Erythroblast (primary cell): ENCODE measurements at regions not wholly inside any gene's neighbourhood (a gene's known extent, or its start where the extent isn't known, plus 50 kb on each side); places are given as distances from the start of the nearest gene placed in this dataset.
"Not testable (repeated sequence)": the region's sequence is repeated elsewhere in the genome, so short reads cannot be mapped to it uniquely, and the experiment has no call there.

ENCODE experiments used
- DNase-seq, 2 experiments: peaks; one replicate each; lab custom pipeline; 2025; lab: John Stamatoyannopoulos, UW
- GATA1 ChIP-seq: IDR thresholded peaks from 2 replicates; pipeline ENCODE4 v1.6.1; 2011; ENCODE audit warnings: low read depth, mild to moderate bottlenecking, control low read depth, low read length, moderate library complexity
- POLR2A ChIP-seq: IDR thresholded peaks from 2 replicates; pipeline ENCODE4 v1.6.1; 2011; ENCODE audit warnings: mild to moderate bottlenecking, low read length

GRCh38 chr1:96416701-96417444, 304.7 kb upstream of the PTBP2 start:
- no peak for TF ChIP-seq GATA1
- no peak for TF ChIP-seq POLR2A
- no peak for DNase-seq

- DNase-seq, result no peak
- TF ChIP-seq POLR2A (no peak), GATA1 (no peak)
These were observed 302.6 kb upstream of the PTBP2 start for GRCh38 chr1:96418969-96419368.

- DNase-seq, result no peak
- no peak for TF ChIP-seq POLR2A
These were observed 296.7 kb upstream of the PTBP2 start for GRCh38 chr1:96424877-96425276.

- TF ChIP-seq GATA1 (no peak), POLR2A (no peak)
These were observed 296.0 kb upstream of the PTBP2 start for GRCh38 chr1:96425382-96426129.

GRCh38 chr1:96427616-96428015, 294.0 kb upstream of the PTBP2 start:
- DNase-seq, result no peak
- TF ChIP-seq GATA1 (no peak), POLR2A (no peak)

More at GRCh38 chr1:96425382-96426129, 296.0 kb upstream of the PTBP2 start:
- DNase-seq, result no peak

GRCh38 chr1:96445302-96445701, 276.3 kb upstream of the PTBP2 start:
- no peak for DNase-seq

GRCh38 chr1:96464066-96464465, 257.5 kb upstream of the PTBP2 start:
- TF ChIP-seq GATA1, result no peak
- no peak for TF ChIP-seq POLR2A
- DNase-seq, result no peak

More at GRCh38 chr1:96445302-96445701, 276.3 kb upstream of the PTBP2 start:
- TF ChIP-seq GATA1 (no peak), POLR2A (no peak)

GRCh38 chr1:96464522-96464921, 257.1 kb upstream of the PTBP2 start:
- TF ChIP-seq POLR2A, result no peak
- TF ChIP-seq GATA1, result no peak

GRCh38 chr1:96464991-96465390, 256.6 kb upstream of the PTBP2 start:
- TF ChIP-seq POLR2A (no peak), GATA1 (no peak)

More at GRCh38 chr1:96464522-96464921, 257.1 kb upstream of the PTBP2 start:
- no peak for DNase-seq

GRCh38 chr1:96465441-96465840, 256.1 kb upstream of the PTBP2 start:
- TF ChIP-seq GATA1 (no peak), POLR2A (no peak)
- no peak for DNase-seq

More at GRCh38 chr1:96464991-96465390, 256.6 kb upstream of the PTBP2 start:
- DNase-seq, result no peak

- DNase-seq, result no peak
These were observed 254.7 kb upstream of the PTBP2 start for GRCh38 chr1:96466842-96467241.

GRCh38 chr1:96469726-96470125, 251.9 kb upstream of the PTBP2 start:
- DNase-seq, result not testable (repeated sequence)

More at GRCh38 chr1:96466842-96467241, 254.7 kb upstream of the PTBP2 start:
- TF ChIP-seq GATA1, result no peak
- TF ChIP-seq POLR2A, result no peak

GRCh38 chr1:96472471-96472870, 249.1 kb upstream of the PTBP2 start:
- DNase-seq, result no peak
- TF ChIP-seq GATA1, result no peak
- no peak for TF ChIP-seq POLR2A

GRCh38 chr1:96473791-96474434, 247.7 kb upstream of the PTBP2 start:
- TF ChIP-seq GATA1 (no peak), POLR2A (no peak)
- DNase-seq, result no peak
